Epidermal melanocyte (primary cell): ENCODE measurements at regions not wholly inside any gene's neighbourhood (a gene's known extent, or its start where the extent isn't known, plus 50 kb on each side); places are given as distances from the start of the nearest gene placed in this dataset.
"Not testable (repeated sequence)": the region's sequence is repeated elsewhere in the genome, so short reads cannot be mapped to it uniquely, and the experiment has no call there.

Experiments used
- DNase-seq: peaks from one replicate; pipeline ENCODE4 v3.0.0; 2011; ENCODE audit warnings: low spot score; ENCODE audit not compliant: insufficient read length

DNA sequence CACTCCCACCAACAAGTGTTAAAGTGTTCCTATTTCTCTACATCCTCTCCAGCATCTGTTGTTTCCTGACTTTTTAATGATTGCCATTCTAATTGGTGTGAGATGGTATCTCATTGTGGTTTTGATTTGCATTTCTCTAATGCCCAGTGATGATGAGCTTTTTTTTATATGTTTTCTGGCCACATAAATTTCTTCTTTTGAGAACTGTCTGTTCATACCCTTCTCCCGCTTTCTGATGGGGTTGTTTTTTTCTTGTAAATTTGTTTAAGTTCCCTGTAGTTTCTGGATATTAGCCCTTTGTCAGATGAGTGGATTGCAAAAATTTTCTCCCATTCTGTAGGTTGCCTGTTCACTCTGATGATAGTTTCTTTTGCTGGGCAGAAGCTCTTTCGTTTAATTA, 134.3 kb upstream of the RUNX1 start:
- DNase-seq = not testable (repeated sequence)

DNA sequence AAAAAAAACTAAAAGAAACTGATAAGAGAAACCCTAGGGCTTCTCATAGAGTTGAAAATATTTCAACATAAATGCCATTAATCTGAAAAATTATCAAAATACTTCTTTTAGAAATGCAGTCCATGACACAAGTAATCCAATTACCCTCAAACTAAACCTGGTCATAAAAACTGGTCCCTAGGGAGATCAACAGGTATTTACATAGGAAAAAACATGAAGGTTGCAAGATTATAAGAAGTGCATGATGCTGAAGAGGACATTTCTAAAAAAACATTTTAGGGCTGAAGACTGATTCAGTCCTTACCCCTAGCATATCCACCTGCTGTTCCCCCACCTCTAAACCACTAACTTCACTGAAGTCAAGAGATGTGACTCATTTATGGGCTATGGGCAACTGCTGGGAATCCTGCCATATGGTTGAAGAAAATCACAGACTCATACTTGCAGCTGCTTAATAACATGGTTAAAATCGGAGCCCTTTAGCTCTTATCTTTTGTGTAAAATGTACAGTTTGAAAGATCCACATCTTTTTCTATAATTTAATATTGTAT, 131.0 kb upstream of the RUNX1 start:
- no peak for DNase-seq

DNA sequence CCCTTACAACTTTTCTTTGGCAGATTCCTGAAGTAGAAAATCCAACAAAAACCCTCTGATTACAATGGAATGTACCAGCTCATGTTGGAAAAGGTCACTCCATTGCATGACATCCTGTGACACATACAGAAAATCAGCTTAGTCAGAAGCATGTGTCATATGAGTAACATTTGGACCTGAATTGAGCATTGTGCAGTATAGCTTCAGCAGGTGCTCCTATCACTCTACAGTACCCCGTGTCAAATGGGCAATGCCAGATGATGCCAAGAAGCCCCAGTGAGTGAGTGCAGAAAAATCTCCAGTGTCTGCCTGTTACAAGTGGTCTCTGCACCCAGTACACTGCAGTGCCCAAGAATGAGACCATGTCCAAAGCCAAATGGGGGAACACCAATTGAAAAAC, 129.7 kb upstream of the RUNX1 start:
- DNase-seq = no peak

DNA sequence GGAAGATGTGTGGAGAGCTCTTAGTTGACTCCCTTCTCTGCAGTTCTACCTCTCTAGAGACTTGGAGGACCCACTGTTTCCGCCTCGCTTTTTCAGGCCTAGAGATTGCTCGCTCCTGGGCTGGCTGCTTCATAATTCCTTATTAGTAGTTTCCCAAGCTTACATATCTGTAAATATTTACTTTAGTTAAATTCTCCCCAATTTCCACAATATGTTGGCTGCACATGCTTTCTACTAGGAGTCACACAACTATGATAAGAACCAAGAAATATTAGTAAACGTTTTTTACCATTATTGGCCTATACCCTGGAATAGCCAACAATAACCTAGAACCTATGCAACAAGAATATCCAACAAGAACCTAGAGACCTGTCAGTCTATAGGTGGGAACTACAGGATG, 129.0 kb upstream of the RUNX1 start:
- DNase-seq = no peak

DNA sequence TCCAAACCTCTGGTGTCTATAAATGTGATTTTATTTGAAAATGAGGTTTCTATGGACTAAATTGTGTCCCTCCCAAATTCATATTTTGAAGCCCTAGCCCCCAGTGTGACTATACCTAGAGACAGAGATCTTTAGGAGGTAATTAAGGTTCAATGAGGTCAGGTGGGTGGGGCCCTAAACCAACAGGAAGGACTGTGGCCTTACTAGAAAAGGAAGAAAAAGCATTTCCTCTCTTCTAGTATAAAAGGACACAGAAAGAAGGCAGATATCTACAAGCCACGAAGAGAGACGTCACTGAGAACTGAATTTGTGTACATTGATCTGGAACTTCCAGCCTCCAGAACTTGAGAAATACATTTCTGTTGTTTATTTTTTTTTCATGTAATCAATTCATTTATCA, 123.1 kb upstream of the RUNX1 start:
- DNase-seq = no peak

DNA sequence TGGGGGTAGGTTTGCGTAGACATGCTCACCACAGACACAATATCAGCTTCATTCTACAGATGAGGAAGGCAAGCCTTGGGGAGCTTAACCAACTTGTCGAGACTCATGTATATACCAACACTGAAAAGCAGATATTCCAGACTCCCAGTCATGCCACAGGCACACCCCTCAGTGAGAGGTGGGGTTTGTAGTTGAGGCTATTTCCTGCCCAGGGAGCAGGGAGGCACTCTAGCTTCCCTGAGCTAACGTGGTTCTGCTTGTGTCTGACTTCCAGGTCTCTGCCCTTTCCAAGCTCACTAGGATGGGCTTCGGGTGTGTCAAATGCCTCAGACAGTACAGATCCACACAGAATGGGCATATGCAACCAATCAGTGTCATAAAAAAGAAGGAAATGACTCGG, 122.3 kb upstream of the RUNX1 start:
- DNase-seq = no peak

DNA sequence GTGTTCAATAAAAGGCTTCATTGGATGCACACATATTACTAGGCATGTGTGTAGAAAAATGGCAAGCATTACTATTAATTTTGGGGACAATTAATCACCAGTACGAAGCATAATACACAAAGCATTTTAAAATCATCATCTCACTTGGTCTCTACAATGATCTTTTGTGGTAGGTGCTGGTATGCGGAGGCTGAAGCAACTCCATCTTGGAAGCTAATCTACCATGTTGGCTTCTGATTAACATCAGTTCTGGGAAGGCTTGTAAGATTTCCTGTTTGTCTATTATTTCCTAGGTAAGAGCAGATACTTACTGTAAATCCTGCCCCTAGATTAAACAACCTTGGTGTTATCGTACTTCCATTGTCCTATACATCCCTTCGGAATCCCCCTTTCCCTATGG, 121.7 kb upstream of the RUNX1 start:
- no peak for DNase-seq

DNA sequence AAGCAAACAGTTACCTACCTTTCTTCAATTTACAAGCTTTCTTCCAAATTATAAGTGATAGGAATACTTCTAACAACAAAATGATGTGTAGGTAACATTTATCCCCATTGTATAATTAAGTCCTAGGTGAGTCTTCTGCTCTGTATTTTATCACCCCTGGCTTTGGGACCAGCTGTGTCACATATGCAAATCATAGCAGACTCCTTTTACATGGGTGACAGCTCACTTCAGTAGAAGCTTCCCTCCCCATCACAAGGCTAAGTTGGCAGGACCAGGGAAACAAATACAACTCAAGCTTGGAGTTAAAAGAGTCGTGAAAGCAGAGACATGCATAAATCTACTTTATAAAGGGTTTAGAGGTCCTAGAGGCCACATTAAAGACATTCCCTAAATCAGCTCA, 121.1 kb upstream of the RUNX1 start:
- DNase-seq = no peak

DNA sequence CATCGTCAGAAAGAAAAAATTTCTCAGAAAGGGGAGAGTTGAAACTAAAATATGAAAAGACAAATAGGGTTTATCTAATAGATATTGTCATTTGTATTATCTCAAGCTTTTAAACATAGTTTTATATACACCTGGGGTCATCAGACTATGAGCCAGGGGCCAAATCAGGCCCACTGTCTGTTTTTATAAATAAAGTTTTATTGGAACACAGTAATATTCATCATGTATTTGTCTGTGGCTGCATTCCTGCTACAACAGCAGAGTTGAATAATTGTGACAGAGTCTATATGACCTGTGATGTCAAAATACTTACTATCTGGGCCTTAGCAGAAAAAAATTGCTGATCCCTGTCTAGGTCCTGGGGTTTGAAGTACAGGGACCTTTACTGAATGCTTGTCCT, 120.5 kb upstream of the RUNX1 start:
- no peak for DNase-seq

DNA sequence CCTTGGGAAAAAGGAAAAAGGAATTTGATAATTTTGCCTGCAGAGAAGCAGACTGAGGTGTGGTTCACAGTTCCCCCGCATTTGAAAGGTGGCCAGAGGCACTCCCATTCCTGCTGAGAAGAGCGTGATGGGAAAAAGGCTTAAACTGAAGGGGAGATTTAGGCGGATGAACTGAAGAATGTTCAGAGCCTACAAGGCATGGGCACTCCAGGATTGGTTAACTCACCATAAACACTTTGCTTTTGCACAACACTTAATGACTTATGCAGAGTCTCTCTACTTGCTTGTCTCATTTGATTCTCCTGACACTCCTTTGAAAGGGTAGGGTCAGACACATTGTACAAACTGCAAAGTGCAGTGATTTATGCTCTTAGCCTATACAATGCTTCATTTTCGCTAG, 119.6 kb upstream of the RUNX1 start:
- no peak for DNase-seq

DNA sequence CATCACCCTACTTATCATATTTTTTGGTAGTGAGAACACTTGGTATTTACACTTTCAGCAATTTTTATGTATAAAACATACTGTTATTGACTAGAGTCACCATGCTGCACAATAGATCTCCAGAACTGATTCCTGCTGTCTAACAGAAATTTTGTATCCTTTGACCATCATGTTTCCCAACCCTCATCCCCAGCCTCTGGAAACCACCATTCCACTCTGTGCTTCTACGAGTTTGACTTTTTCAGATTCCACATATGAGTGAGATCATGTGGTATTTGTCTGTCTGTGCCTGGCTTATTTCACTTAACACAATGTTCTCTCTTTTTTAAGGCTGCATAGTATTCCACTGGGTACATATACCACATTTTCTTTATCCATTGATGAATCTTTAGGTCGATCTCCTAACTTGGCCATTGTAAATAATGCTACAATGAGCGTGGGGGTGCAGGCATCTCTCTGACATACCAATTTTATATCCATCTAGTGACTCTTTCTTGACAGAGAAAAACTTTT, 115.9 kb upstream of the RUNX1 start:
- no peak for DNase-seq

DNA sequence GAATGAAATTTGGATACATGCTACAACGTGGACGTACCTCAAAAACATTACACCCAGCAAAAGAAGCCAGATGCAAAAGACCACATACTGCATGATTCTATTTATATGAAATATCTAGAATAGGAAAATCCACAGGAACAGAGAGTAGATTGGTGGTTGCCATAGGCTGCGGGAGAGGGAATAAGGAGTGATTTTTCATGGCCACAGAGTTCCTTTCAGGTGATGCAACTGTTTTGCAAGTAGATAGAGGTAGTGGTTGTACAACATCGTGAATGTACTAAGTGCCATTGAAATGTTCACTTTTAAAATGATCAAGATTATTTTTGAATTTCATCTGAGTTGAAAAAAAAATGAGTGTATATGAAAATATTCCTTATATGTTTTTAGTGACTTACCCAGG, 115.3 kb upstream of the RUNX1 start:
- no peak for DNase-seq

DNA sequence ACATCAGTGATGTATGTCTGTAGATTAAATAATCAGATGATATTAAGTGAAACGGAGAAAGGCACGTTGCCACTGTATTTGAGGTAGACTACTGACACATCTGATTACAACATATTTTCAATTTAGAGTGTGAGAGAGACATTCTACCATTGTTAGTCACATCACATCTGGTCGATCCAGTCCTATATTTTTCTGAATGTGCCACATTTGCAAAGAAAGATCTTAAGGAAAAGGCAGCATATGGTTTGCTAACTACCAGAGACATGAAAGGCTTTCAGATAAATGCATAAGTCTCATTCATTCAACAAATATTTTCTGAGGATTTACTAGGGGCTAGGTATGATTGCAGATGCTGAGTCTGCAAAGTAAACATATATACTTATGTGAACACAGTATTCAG, 114.3 kb upstream of the RUNX1 start:
- DNase-seq = no peak

DNA sequence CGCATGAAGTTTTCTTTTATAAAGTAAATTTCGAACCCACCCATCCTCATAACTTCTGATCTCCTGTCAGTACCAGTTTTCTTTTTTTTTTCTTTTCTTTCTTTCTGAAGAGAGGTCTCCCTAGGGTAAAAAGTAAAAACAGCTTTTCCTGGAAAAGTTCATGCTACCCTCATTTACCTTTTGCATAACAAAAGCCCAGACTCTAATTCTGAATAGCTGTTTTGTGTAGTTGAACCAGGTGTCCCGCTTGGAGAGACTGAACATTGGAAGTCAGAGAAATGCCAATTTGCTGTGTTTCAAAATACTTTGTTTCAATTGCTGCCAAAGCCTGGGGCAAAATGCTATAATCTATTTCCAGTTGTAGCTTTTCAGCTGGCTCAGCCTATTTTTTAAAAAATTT, 113.7 kb upstream of the RUNX1 start:
- DNase-seq = no peak

DNA sequence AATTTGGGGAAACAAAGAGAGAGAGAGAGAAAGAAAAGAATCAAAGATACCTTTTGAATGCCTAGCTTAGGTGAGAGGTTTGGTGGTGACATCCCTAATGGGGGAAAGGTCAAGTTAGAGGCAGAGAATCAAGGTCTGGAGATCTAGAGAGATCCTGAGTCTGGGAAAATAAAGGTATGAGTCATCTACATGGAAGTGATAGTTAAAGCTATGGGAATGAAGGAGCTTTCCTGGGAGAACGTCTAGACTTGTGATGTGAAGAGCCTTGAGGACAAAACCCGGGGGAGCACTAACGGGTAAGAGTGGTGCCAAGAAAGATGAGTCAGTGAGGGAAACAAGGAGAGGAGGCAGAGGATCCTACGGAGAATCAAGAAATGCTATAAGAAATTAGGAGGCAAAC, 110.8 kb upstream of the RUNX1 start:
- DNase-seq = no peak

DNA sequence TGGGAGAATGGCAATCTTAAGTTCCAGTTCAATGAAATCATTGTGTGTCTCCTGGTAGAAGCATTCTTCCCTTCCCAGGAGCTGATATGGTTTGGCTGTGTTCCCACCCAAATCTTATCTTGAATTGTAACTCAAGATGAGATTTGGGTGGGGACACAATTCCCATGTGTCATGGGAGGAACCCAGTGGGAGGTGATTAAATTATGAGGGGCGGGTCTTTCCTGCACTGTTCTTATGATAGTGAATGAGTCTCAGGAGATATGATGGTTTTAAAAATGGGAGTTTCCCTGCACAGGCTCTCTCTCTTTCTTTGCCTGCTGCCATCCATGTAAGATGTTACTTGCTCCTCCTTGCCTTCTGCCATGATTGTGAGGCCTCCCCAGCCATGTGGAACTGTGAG, 108.3 kb upstream of the RUNX1 start:
- DNase-seq = not testable (repeated sequence)

DNA sequence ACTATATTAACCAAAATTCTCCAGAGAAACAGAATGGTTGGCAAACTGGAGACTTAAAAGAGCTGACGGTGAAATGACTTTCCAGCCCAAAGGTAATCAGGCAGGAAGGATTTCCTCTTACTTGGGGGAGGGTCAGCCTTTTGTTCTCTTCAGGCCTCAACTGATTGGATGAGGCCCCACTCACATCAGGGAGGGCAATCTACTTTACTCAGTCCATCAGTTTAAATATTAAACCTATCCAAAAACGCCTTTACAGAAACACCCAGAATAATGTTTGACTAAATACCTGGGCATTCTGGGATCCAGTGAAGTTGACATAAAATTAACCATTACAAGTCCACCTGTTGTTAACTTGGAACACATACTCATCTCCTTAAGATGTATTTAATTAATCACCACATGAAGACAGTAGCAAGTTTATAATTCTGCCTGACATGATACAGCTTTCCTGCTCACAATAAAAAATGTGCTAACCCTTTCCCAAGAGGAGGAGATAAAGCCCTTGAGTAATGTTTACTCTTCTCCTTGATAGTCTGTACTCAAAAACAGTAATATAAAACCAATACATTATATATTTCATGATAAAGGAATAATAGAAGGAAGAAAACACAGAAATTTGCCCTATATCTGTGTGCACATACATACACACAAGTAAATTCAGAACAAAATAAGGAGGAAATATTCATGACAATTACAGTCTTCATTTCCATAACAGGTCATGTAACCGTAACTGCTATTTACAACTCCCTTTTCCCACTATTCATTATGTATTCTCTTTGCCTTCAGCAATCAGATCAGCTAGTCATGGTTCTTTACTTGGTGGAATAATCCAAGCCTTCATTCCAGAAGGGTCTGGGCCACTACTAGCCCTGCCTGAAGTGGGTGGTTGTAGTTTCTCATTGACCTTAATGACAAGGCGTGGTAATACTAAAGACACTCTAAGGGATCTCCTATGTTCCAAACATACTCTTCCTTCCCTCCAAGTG, 107.5 kb upstream of the RUNX1 start:
- no peak for DNase-seq

DNA sequence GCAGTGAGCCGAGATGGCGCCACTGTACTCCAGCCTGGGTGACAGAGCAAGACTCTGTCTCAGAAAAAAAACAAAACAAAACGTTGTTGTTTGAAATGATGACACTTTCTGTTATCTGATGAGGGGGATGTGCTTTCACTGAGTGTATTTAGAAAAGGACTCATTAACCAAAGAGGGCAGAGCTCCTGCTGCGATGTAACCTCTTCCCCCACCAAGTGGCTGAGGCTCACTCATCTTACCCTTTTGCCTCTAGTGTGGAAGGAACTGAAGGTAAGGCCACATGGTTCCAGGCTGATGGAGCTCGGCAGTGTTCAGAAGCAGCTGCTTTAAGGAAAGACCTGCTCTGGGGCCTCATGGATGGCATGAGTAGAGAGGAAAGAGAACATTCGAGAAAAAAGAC, 105.7 kb upstream of the RUNX1 start:
- no peak for DNase-seq

DNA sequence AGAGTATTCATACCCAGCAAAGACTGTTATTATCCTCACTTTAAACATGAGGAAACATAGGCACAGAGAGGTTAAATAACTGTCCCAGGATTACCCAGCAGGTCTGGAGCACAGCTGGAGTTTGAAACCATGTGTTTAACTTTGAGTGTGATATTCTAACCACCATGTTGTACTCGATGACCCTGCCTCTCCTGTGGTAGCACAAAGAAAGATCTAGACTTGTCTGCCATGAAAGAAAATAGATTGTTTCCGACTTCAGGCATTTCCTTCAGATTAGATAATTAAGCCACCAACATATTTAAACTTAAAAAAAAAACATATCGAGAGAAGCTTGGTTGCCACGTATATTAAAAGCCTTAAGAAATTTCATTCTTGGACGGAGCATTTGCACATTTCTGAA, 104.6 kb upstream of the RUNX1 start:
- no peak for DNase-seq

DNA sequence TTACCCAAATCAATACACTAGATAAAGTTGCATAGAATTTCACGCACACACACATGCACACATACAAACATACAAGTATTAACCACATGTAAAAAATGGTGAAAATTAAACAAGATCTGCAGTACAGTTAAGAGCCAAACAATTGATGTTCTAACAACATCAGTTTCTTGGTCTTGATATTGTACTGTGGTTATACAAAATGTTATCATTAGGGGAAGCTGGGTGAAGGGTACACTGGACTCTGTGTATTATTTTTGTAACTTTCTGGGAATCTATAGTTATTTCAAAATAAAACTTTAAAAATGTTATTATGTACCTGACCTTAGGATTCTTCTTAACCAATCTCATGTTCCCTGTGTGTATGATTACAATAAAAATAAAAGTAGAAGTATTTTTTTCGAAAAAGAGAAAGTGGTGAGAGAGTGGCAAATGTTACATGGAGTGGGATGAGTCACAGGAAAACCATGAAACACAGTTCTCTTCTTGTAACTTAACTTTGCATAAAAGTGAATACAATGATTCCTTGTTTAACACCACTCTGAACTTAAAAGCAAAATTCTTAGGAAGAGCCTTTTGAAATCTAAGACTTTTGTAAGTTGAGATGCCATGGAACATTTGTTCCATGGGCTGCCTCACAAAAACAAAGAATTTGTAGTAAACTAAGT, 101.6 kb upstream of the RUNX1 start:
- peak; percentile 50 for DNase-seq

DNA sequence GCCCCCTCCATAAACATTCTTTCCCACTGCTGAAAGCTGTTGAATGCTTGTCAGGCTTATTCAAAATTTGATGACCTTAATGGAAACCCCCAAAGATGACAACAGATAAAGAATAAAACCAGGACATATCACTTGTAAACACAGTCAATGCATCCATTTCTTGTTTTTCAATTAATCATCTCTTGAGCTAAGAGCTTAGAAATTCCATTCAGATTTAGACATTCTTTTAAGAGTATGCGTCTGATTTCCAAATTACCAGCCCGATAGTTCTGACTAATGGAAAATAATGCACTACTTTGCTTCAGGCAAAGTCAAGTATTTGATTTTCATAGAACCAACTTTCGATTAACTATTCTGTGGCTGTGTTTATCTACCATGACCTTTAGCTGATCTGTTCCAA, 100.6 kb upstream of the RUNX1 start:
- DNase-seq = no peak

DNA sequence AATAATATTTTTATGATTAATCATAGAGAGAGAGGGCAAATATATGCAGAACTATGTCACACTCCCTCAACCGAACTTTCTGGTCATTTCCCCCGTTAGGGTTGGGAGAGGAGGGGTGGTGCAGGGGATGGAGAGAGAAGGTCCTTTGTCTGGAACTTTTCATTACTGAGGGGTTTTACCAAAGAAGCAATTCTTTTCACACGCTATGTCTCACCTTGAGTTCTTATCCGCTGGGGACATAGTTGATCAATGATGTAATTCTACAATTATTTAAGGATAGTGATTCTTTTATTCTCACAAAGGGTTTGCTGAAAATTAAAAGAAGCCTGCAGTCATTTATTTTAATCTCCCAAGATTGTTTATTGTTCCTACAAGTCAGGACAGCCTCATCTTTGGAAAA, 98.3 kb upstream of the RUNX1 start:
- no peak for DNase-seq
